SK-N-SH treated with all-trans-retinoic acid at 6 μM for 48 hours (cell line): ENCODE measurements at regions not wholly inside any gene's neighbourhood (a gene's known extent, or its start where the extent isn't known, plus 50 kb on each side); places are given as distances from the start of the nearest gene placed in this dataset.

Experiments
- ATAC-seq: fragments of 200-7000 bp; cut with Tn5 transposase; 3 replicates; pipeline ENCODE4 v1.9.1; 2020; ENCODE audit warnings: mild to moderate bottlenecking, moderate library complexity
- ARNTL ChIP-seq: fragments of 450-650 bp; formaldehyde crosslinking; IDR thresholded peaks from 2 replicates; pipeline ENCODE4 v1.5.0; 2020; ENCODE audit warnings: low read depth, mild to moderate bottlenecking, moderate library complexity, borderline replicate concordance
- BACH2 ChIP-seq: fragments of 250-450 bp; sonication (Bioruptor Pico); IDR thresholded peaks from 2 replicates; pipeline ENCODE4 v1.9.0; 2021; ENCODE audit warnings: mild to moderate bottlenecking, borderline replicate concordance
- CREB5 ChIP-seq: fragments of 250-450 bp; sonication (Bioruptor Pico); IDR thresholded peaks from 2 replicates; pipeline ENCODE4 v1.5.1; 2020; ENCODE audit warnings: low read depth, mild to moderate bottlenecking, moderate library complexity
- CSDC2 ChIP-seq: fragments of 250-450 bp; sonication (Bioruptor Pico); IDR thresholded peaks from 2 replicates; pipeline ENCODE4 v1.5.0; 2020; ENCODE audit warnings: mild to moderate bottlenecking, moderate library complexity
- CSRNP3 ChIP-seq: fragments of 250-450 bp; sonication (Bioruptor Pico); IDR thresholded peaks from 2 replicates; pipeline ENCODE4 v1.5.1; 2021; ENCODE audit warnings: mild to moderate bottlenecking, moderate library complexity
- ESRRG ChIP-seq: fragments of 250-450 bp; sonication (Bioruptor Pico); IDR thresholded peaks from 2 replicates; pipeline ENCODE4 v1.6.1; 2021; ENCODE audit warnings: mild to moderate bottlenecking
- GLIS3 ChIP-seq: fragments of 250-450 bp; sonication (Bioruptor Pico); IDR thresholded peaks from 2 replicates; pipeline ENCODE4 v1.5.0; 2020; ENCODE audit warnings: mild to moderate bottlenecking, moderate library complexity
- ISL1 ChIP-seq: fragments of 250-450 bp; sonication (Bioruptor Pico); IDR thresholded peaks from 2 replicates; pipeline ENCODE4 v2.1.2; 2022; ENCODE audit warnings: mild to moderate bottlenecking, moderate library complexity
- OSR1 ChIP-seq: fragments of 250-450 bp; sonication (Bioruptor Pico); IDR thresholded peaks from 2 replicates; pipeline ENCODE4 v1.8.0; 2022; ENCODE audit warnings: moderate library complexity, mild to moderate bottlenecking, inconsistent platforms
- PPARA ChIP-seq: fragments of 250-450 bp; sonication (Bioruptor Pico); IDR thresholded peaks from 2 replicates; pipeline ENCODE4 v1.5.0; 2020; ENCODE audit warnings: mild to moderate bottlenecking, borderline replicate concordance
- RARB ChIP-seq: fragments of 250-450 bp; sonication (Bioruptor Pico); IDR thresholded peaks from 2 replicates; pipeline ENCODE4 v1.8.0; 2021; ENCODE audit warnings: mild to moderate bottlenecking, moderate library complexity
- SNAI2 ChIP-seq: fragments of 250-450 bp; sonication (Bioruptor Pico); IDR thresholded peaks from 2 replicates; pipeline ENCODE4 v1.5.0; 2020; ENCODE audit warnings: mild to moderate bottlenecking, moderate library complexity
- TCF4 ChIP-seq: fragments of 250-450 bp; sonication (Bioruptor Pico); IDR thresholded peaks from 2 replicates; pipeline ENCODE4 v1.8.0; 2021; ENCODE audit warnings: mild to moderate bottlenecking, moderate library complexity, borderline replicate concordance
- TOX ChIP-seq: fragments of 250-450 bp; sonication (Bioruptor Pico); IDR thresholded peaks from 2 replicates; pipeline ENCODE4 v1.8.0; 2021; ENCODE audit warnings: mild to moderate bottlenecking, moderate library complexity, borderline replicate concordance
- TSHZ2 ChIP-seq: fragments of 250-450 bp; sonication (Bioruptor Pico); IDR thresholded peaks from 2 replicates; pipeline ENCODE4 v1.5.0; 2020; ENCODE audit warnings: mild to moderate bottlenecking, moderate library complexity
- ZC3H10 ChIP-seq: fragments of 250-450 bp; sonication (Bioruptor Pico); IDR thresholded peaks from 2 replicates; pipeline ENCODE4 v1.5.1; 2021; ENCODE audit warnings: mild to moderate bottlenecking, moderate library complexity
- ZFP3 ChIP-seq: fragments of 250-450 bp; sonication (Bioruptor Pico); IDR thresholded peaks from 2 replicates; pipeline ENCODE4 v1.5.0; 2020; ENCODE audit warnings: mild to moderate bottlenecking, moderate library complexity
- ZFP30 ChIP-seq: fragments of 450-650 bp; formaldehyde crosslinking; IDR thresholded peaks from 2 replicates; pipeline ENCODE4 v1.5.0; 2022; ENCODE audit warnings: mild to moderate bottlenecking, moderate library complexity
- ZNF565 ChIP-seq: fragments of 450-650 bp; formaldehyde crosslinking; conservative IDR thresholded peaks from 2 replicates; pipeline ENCODE4 v1.5.0; 2020; ENCODE audit warnings: low read depth, mild to moderate bottlenecking, moderate library complexity
- ZNF70 ChIP-seq: fragments of 450-650 bp; formaldehyde crosslinking; IDR thresholded peaks from 2 replicates; pipeline ENCODE4 v1.5.0; 2020; ENCODE audit warnings: mild to moderate bottlenecking, moderate library complexity
- ZNF8 ChIP-seq: fragments of 450-650 bp; formaldehyde crosslinking; IDR thresholded peaks from 2 replicates; pipeline ENCODE4 v1.5.0; 2020; ENCODE audit warnings: mild to moderate bottlenecking, moderate library complexity

GRCh38 chr9:88872192-88872946, 118.9 kb upstream of the S1PR3 start:
- ATAC-seq, result no peak
- TF ChIP-seq ZNF8 (CRISPR knock-in tag), result no peak
- TF ChIP-seq BACH2 (CRISPR knock-in tag), result no peak
- no peak for TF ChIP-seq ZNF565 (CRISPR knock-in tag)

GRCh38 chr9:88873635-88874034, 117.6 kb upstream of the S1PR3 start:
- no peak for ATAC-seq
- no peak for TF ChIP-seq TOX (CRISPR knock-in tag)
- TF ChIP-seq RARB (CRISPR knock-in tag), result no peak
- TF ChIP-seq CSRNP3 (CRISPR knock-in tag), result no peak
- no peak for TF ChIP-seq ESRRG (CRISPR knock-in tag)
- no peak for TF ChIP-seq CSDC2

- peak; percentile 40; the same call in 2 of the 3 replicates for ATAC-seq
- TF ChIP-seq BACH2 (CRISPR knock-in tag), result no peak
- no peak for TF ChIP-seq ZNF565 (CRISPR knock-in tag)
- no peak for TF ChIP-seq CREB5 (CRISPR knock-in tag)
- TF ChIP-seq SNAI2 (CRISPR knock-in tag), result no peak
- TF ChIP-seq CSRNP3 (CRISPR knock-in tag), result no peak
- no peak for TF ChIP-seq CSDC2
- no peak for TF ChIP-seq ZNF70 (CRISPR knock-in tag)
- TF ChIP-seq TSHZ2, result no peak
- TF ChIP-seq PPARA (CRISPR knock-in tag), result no peak
- TF ChIP-seq ZNF8 (CRISPR knock-in tag), result no peak
- TF ChIP-seq RARB (CRISPR knock-in tag), result no peak
- no peak for TF ChIP-seq ZFP30 (CRISPR knock-in tag)
- TF ChIP-seq ISL1, result no peak
- TF ChIP-seq ZFP3 (CRISPR knock-in tag), result no peak
- TF ChIP-seq ESRRG (CRISPR knock-in tag), result no peak
- TF ChIP-seq TOX (CRISPR knock-in tag), result no peak
- TF ChIP-seq TCF4 (CRISPR knock-in tag), result no peak
- no peak for TF ChIP-seq GLIS3
- no peak for TF ChIP-seq ZC3H10
Observed at GRCh38 chr9:88874391-88874790, 116.9 kb upstream of the S1PR3 start.

GRCh38 chr9:88875400-88876120, 115.7 kb upstream of the S1PR3 start:
- no peak for ATAC-seq
- no peak for TF ChIP-seq ZFP3 (CRISPR knock-in tag)
- no peak for TF ChIP-seq OSR1 (CRISPR knock-in tag)
- no peak for TF ChIP-seq PPARA (CRISPR knock-in tag)
- TF ChIP-seq CSRNP3 (CRISPR knock-in tag), result no peak
- no peak for TF ChIP-seq ZFP30 (CRISPR knock-in tag)
- no peak for TF ChIP-seq TSHZ2
- TF ChIP-seq ZC3H10, result no peak
- TF ChIP-seq ARNTL, result no peak
- TF ChIP-seq TOX (CRISPR knock-in tag), result no peak
- no peak for TF ChIP-seq RARB (CRISPR knock-in tag)
- no peak for TF ChIP-seq ZNF565 (CRISPR knock-in tag)
- TF ChIP-seq ZNF8 (CRISPR knock-in tag), result no peak
- TF ChIP-seq SNAI2 (CRISPR knock-in tag), result no peak
